ENCODE measurements at regions not wholly inside any gene's neighbourhood (a gene's known extent, or its start where the extent isn't known, plus 50 kb on each side); places are given as distances from the start of the nearest gene placed in this dataset.

DNA sequence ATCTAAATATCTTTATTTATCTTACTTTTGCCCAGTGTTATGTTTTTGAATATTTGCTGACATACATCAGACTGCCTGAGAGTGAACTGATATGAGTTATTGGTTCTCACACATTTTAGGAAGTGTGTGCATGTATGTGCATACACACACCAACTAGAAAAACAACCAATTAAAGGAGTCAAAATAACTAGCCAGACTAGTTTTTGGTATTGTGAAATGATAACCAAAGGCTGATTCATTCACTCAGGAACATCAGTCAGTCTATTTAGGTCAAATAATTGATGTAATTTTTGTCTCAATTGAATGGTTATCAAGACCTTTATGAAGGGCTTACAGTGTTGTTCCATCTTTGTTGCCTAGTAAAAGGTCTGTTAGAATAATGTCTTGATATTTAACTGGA, 369.3 kb upstream of the VRK2 start:
- no peak for TF ChIP-seq CTCF (IDR thresholded peaks at IDR 0.05)
- DNase-seq (ENCODE audit: low spot score in 2 of 2), result no peak
- Histone ChIP-seq H3K9me3 (no peaks in the 10 kb centered on the region), H3K4me3 (no peak overlapping the region), H3K27ac (no peak overlapping the region), H3K4me1 (no peaks in the 10 kb centered on the region), H3K27me3 (no peaks in the 10 kb centered on the region), H3K36me3 (no peaks in the 10 kb centered on the region)
- intact Hi-C loops (cut with DNase I), result no loop called here

DNA sequence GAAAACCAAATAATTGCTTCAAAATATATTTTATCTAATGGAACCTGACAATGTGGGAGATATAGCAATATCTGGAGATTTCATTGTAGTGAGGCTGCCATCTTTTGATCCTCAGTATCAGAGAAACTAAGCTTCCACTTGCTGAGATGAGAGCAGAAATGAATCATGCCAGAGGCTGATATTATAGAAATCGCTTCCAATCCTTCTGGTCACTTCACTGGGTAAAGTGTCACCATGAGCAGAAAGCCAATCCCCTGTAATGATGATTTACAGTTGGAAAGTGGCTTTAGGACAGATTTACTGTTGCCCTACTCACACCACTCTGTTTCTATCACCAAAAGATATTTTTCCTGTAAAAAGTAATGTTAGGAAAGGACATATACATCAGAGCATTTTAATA, 365.0 kb upstream of the VRK2 start:
- Histone ChIP-seq H3K9me3 (no peaks in the 10 kb centered on the region), H3K27ac (no peak overlapping the region), H3K4me3 (no peak overlapping the region), H3K36me3 (no peaks in the 10 kb centered on the region), H3K4me1 (no peaks in the 10 kb centered on the region), H3K27me3 (no peaks in the 10 kb centered on the region)
- no peak for DNase-seq (ENCODE audit: low spot score in 2 of 2)
- no peak for TF ChIP-seq CTCF (IDR thresholded peaks at IDR 0.05)
- intact Hi-C loops (cut with DNase I), result no loop called here

- Histone ChIP-seq H3K27ac (no peak overlapping the region), H3K4me1 (no peaks in the 10 kb centered on the region), H3K36me3 (no peaks in the 10 kb centered on the region), H3K27me3 (no peaks in the 10 kb centered on the region), H3K9me3 (no peaks in the 10 kb centered on the region), H3K4me3 (no peak overlapping the region)
- no peak for TF ChIP-seq CTCF (IDR thresholded peaks at IDR 0.05)
- DNase-seq (ENCODE audit: low spot score in 2 of 2), result no peak
- intact Hi-C loops (cut with DNase I), result no loop called here
Observed at GRCh38 chr2:57685032-57685431, 361.6 kb upstream of the VRK2 start.

- Histone ChIP-seq H3K4me3 (no peak overlapping the region), H3K36me3 (no peaks in the 10 kb centered on the region), H3K9me3 (no peaks in the 10 kb centered on the region), H3K27me3 (no peaks in the 10 kb centered on the region), H3K27ac (no peak overlapping the region), H3K4me1 (no peaks in the 10 kb centered on the region)
- DNase-seq (ENCODE audit: low spot score in 2 of 2), result no peak
- intact Hi-C loops (cut with DNase I), result loop anchor here (2.0 kb wide), 1 partner anchor 58 kb away; no protein-coding TSS in a partner anchor
- no peak for TF ChIP-seq CTCF (IDR thresholded peaks at IDR 0.05)
Observed at GRCh38 chr2:57692395-57692794, 354.2 kb upstream of the VRK2 start.

DNA sequence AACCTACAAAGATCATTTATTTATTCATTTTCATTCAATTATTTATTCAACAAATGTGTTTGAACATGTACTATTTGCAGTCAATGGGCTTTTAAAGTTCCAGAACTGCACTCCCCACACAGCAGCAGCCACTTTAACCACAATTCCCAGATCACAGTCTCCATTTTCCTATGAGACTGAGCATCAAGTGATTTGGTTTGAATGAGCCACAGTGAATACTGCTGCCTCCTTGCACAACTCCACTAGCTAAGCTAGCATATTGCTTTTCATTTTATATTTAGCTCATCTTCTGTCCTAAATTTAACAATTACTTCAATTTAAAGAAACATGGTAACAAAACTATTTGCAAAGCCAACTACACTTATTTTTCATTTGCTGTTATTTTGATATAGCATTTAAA, 353.4 kb upstream of the VRK2 start:
- DNase-seq (ENCODE audit: low spot score in 2 of 2), result no peak
- no peaks in the 10 kb centered on the region for H3K27me3 ChIP-seq
- no peak overlapping the region for H3K27ac ChIP-seq
- H3K9me3 ChIP-seq, result no peaks in the 10 kb centered on the region
- no peak for TF ChIP-seq CTCF (IDR thresholded peaks at IDR 0.05)
- H3K4me1 ChIP-seq, result no peaks in the 10 kb centered on the region
- H3K36me3 ChIP-seq, result no peaks in the 10 kb centered on the region
- intact Hi-C loops (cut with DNase I), result loop anchor here (2.0 kb wide), 1 partner anchor 58 kb away; no protein-coding TSS in a partner anchor
- no peak overlapping the region for H3K4me3 ChIP-seq

DNA sequence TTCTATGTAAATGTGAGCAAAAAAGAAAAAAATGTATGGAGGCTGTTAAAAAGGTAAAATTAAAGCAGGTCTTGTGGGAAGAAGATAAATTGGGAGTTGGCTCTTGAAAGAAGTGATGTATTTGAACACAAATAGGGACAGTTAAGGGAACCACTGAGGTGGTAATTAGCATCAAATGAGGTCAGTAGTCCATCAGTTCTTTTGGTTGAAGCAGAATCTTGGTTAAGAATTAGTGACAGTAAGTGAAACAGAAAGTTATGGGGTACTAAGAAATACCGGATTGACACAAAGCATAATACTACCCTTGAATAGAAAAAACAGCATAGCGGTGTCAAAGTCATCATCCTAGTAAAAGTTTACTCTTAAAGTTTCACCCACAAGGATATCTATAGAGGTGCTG, 352.6 kb upstream of the VRK2 start:
- H3K4me1 ChIP-seq, result no peaks in the 10 kb centered on the region
- H3K4me3 ChIP-seq, result no peak overlapping the region
- H3K9me3 ChIP-seq, result no peaks in the 10 kb centered on the region
- H3K27ac ChIP-seq, result no peak overlapping the region
- TF ChIP-seq CTCF (IDR thresholded peaks at IDR 0.05), result no peak
- no peaks in the 10 kb centered on the region for H3K27me3 ChIP-seq
- DNase-seq (ENCODE audit: low spot score in 2 of 2), result no peak
- intact Hi-C loops (cut with DNase I), result loop anchor here (2.0 kb wide), 1 partner anchor 59 kb away; no protein-coding TSS in a partner anchor
- no peaks in the 10 kb centered on the region for H3K36me3 ChIP-seq
